ENCODE measurements at regions not wholly inside any gene's neighbourhood (a gene's known extent, or its start where the extent isn't known, plus 50 kb on each side); places are given as distances from the start of the nearest gene placed in this dataset.
A peak's percentile ranks its signal among the peaks of the same experiment; 100 is the strongest.

DNA sequence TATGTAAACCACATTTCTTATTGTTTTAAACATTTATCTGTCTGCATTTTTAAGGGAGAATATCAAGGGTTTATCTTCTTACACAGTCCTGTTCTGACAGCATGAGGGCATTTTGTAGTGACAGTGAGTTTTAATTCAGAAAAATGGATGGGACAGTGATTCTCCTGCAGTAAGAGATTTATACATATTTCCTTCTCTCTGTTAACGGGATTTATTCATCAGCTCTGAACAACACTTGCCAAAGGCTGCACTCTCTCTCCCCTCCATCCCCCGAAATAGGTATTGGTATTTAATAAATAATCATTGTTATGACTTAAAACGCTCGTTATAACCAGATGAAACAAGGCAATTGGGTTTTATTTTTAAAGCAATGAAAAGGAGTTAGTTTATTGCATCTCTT is 410.9 kb downstream of the STIM2 start:
- Histone ChIP-seq H3K4me1 (ENCODE audit: control insufficient read depth in 2 of 3, insufficient read depth in 2 of 3, low read depth in 1 of 3, low read length in 3 of 3) (no peaks in the 10 kb centered on the region), H3K36me3 (ENCODE audit: control insufficient read depth in 2 of 3, insufficient read depth in 3 of 3, low read length in 3 of 3) (no peaks in the 10 kb centered on the region), H3K9ac (ENCODE audit: low read length in 3 of 3) (no peak overlapping the region), H3K27me3 (ENCODE audit: control insufficient read depth, insufficient read depth, low read length) (no peaks in the 10 kb centered on the region), H3K4me3 (ENCODE audit: low read length in 3 of 3) (no peak overlapping the region), H3K9me3 (ENCODE audit: control insufficient read depth in 2 of 3, insufficient read depth in 1 of 3, low read length in 3 of 3) (no peaks in the 10 kb centered on the region), H3K27ac (ENCODE audit: low read depth in 2 of 2, low read length in 2 of 2) (no peak overlapping the region)
- FAIRE-seq (no peak), DNase-seq (no peak)
- TF ChIP-seq, protein P1, sequence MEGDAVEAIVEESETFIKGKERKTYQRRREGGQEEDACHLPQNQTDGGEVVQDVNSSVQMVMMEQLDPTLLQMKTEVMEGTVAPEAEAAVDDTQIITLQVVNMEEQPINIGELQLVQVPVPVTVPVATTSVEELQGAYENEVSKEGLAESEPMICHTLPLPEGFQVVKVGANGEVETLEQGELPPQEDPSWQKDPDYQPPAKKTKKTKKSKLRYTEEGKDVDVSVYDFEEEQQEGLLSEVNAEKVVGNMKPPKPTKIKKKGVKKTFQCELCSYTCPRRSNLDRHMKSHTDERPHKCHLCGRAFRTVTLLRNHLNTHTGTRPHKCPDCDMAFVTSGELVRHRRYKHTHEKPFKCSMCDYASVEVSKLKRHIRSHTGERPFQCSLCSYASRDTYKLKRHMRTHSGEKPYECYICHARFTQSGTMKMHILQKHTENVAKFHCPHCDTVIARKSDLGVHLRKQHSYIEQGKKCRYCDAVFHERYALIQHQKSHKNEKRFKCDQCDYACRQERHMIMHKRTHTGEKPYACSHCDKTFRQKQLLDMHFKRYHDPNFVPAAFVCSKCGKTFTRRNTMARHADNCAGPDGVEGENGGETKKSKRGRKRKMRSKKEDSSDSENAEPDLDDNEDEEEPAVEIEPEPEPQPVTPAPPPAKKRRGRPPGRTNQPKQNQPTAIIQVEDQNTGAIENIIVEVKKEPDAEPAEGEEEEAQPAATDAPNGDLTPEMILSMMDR (IDR thresholded peaks at IDR 0.05; ENCODE audit: borderline replicate concordance, extremely low read depth, insufficient read depth) = no peak
- intact Hi-C loops (cut with DNase I) = no loop called here

DNA sequence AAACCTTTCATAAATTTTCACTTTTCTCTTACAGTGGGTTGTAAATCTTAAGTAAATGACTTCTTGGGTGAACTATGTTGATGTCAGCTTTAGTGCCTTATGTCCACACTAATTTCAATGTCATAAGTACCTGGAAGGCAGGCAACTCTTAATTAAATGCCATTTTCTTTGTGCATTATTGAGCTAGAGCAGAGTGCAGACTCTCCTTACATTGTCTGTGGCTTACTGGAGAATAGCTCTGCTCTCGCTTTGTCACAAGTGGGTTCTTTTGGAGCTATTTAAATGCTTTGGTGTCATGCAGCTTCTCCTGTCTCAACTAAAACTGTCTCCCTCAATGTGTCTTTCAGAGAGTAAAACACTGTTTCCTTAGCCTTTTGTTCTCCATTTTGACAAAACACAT is 411.6 kb downstream of the STIM2 start:
- H3K36me3 ChIP-seq (ENCODE audit: control insufficient read depth in 2 of 3, insufficient read depth in 3 of 3, low read length in 3 of 3) = no peaks in the 10 kb centered on the region
- TF ChIP-seq, protein P1 (IDR thresholded peaks at IDR 0.05; ENCODE audit: borderline replicate concordance, extremely low read depth, insufficient read depth) = no peak
- DNase-seq (no peak), FAIRE-seq (no peak)
- H3K27ac ChIP-seq (ENCODE audit: low read depth in 2 of 2, low read length in 2 of 2) = no peak overlapping the region
- H3K27me3 ChIP-seq (ENCODE audit: control insufficient read depth, insufficient read depth, low read length) = no peaks in the 10 kb centered on the region
- H3K9me3 ChIP-seq (ENCODE audit: control insufficient read depth in 2 of 3, insufficient read depth in 1 of 3, low read length in 3 of 3) = no peaks in the 10 kb centered on the region
- H3K9ac ChIP-seq (ENCODE audit: low read length in 3 of 3) = no peak overlapping the region
- no peaks in the 10 kb centered on the region for H3K4me1 ChIP-seq (ENCODE audit: control insufficient read depth in 2 of 3, insufficient read depth in 2 of 3, low read depth in 1 of 3, low read length in 3 of 3)
- intact Hi-C loops (cut with DNase I) = no loop called here
- no peak overlapping the region for H3K4me3 ChIP-seq (ENCODE audit: low read length in 3 of 3)

DNA sequence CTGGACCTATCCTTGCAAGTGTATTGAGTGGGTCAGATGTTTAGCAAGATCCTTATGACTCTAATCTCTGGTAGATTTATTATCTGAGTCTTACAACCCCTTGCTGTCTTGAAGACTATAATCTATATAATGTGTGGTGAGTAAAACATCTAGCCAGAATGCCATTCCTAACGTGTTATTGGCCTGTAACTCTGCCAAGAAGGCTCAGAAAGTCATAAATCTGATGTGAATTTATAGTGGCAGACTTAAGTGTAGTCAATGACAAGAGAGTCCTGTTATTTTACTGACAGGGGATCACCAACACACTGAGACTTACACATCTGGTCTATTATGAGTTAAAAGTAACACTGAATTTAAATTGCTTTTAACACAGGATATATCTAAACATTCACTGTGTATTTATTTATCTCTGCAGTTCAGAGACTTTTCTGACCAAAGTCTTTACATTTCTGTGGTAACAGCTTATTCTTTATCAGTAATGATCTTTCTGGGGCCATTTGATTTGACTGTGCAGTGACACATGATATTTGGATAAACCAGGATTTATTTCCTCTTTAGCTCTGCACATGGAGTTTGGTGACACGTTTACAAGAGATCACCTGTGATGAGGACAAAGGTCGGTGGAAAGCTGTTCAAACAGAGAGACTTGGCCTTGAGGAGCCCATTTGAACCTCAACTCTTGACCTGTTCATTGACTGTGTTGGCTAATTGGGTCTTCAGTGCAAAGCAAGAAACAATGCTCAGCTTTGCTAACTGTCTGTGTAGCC is 415.8 kb downstream of the STIM2 start:
- no peaks in the 10 kb centered on the region for H3K27me3 ChIP-seq (ENCODE audit: control insufficient read depth, insufficient read depth, low read length)
- no peaks in the 10 kb centered on the region for H3K9me3 ChIP-seq (ENCODE audit: control insufficient read depth in 2 of 3, insufficient read depth in 1 of 3, low read length in 3 of 3)
- FAIRE-seq (no peak), DNase-seq (peak in 1 of 5 donors; percentile 29)
- no peak overlapping the region for H3K9ac ChIP-seq (ENCODE audit: low read length in 3 of 3)
- intact Hi-C loops (cut with DNase I) = no loop called here
- no peak overlapping the region for H3K4me3 ChIP-seq (ENCODE audit: low read length in 3 of 3)
- H3K27ac ChIP-seq (ENCODE audit: low read depth in 2 of 2, low read length in 2 of 2) = no peak overlapping the region
- H3K36me3 ChIP-seq (ENCODE audit: control insufficient read depth in 2 of 3, insufficient read depth in 3 of 3, low read length in 3 of 3) = no peaks in the 10 kb centered on the region
- H3K4me1 ChIP-seq (ENCODE audit: control insufficient read depth in 2 of 3, insufficient read depth in 2 of 3, low read depth in 1 of 3, low read length in 3 of 3) = no peaks in the 10 kb centered on the region
- TF ChIP-seq, protein P1 (IDR thresholded peaks at IDR 0.05; ENCODE audit: borderline replicate concordance, extremely low read depth, insufficient read depth) = no peak
